H9 (cell line): ENCODE measurements at regions not wholly inside any gene's neighbourhood (a gene's known extent, or its start where the extent isn't known, plus 50 kb on each side); places are given as distances from the start of the nearest gene placed in this dataset.

Source experiments
- DNase-seq: peaks from one replicate; pipeline ENCODE4 v3.0.0-alpha.2; 2017
- H2AFZ ChIP-seq: one replicate; pipeline ENCODE4 v1.6.1; 2013; ENCODE audit warnings: mild to moderate bottlenecking, low read length, control low read depth, moderate library complexity
- H2AK5ac ChIP-seq: 2 replicates; pipeline ENCODE4 v1.6.1; 2013; ENCODE audit warnings: low read length, control low read depth, mixed read lengths; ENCODE audit not compliant: insufficient read length
- H2BK120ac ChIP-seq: one replicate; pipeline ENCODE4 v1.6.1; 2013; ENCODE audit warnings: low read depth, mild to moderate bottlenecking, low read length, control low read depth, inconsistent platforms; ENCODE audit not compliant: poor library complexity, severe bottlenecking
- H2BK12ac ChIP-seq: 2 replicates; pipeline ENCODE4 v1.6.1; 2013; ENCODE audit warnings: low read length, control low read depth, mixed read lengths, low read depth; ENCODE audit not compliant: insufficient read length
- H2BK15ac ChIP-seq: 2 replicates; pipeline ENCODE4 v1.6.1; 2013; ENCODE audit warnings: low read depth, low read length, control low read depth
- H2BK20ac ChIP-seq: one replicate; pipeline ENCODE4 v1.6.1; 2013; ENCODE audit warnings: low read depth, mild to moderate bottlenecking, low read length, control low read depth, inconsistent platforms; ENCODE audit not compliant: poor library complexity, severe bottlenecking
- H2BK5ac ChIP-seq: 2 replicates; pipeline ENCODE4 v1.6.1; 2013; ENCODE audit warnings: low read length, control low read depth, mixed read lengths; ENCODE audit not compliant: insufficient read length
- H3K14ac ChIP-seq: 2 replicates; pipeline ENCODE4 v1.6.1; 2013; ENCODE audit warnings: low read length, control low read depth; ENCODE audit not compliant: insufficient read depth
- H3K18ac ChIP-seq: 2 replicates; pipeline ENCODE4 v1.6.1; 2013; ENCODE audit warnings: low read depth, mild to moderate bottlenecking, mixed read lengths, low read length, control low read depth; ENCODE audit not compliant: insufficient read length
- H3K23ac ChIP-seq: 2 replicates; pipeline ENCODE4 v1.6.1; 2013; ENCODE audit warnings: low read length, control low read depth, mixed read lengths, low read depth; ENCODE audit not compliant: insufficient read length
- H3K23me2 ChIP-seq: 2 replicates; pipeline ENCODE4 v1.6.1; 2013; ENCODE audit warnings: low read depth, mild to moderate bottlenecking, mixed read lengths, low read length, control low read depth; ENCODE audit not compliant: insufficient read length, poor library complexity, severe bottlenecking
- H3K27ac ChIP-seq: 2 replicates; pipeline ENCODE4 v1.5.1; 2013; ENCODE audit warnings: low read length, control low read depth, mixed read lengths, low read depth; ENCODE audit not compliant: insufficient read length
- H3K27me3 ChIP-seq: 2 replicates; pipeline ENCODE4 v1.6.1; 2013; ENCODE audit warnings: low read length, control low read depth, inconsistent platforms; ENCODE audit not compliant: insufficient read depth
- H3K4ac ChIP-seq: 2 replicates; pipeline ENCODE4 v1.6.1; 2013; ENCODE audit warnings: low read depth, mild to moderate bottlenecking, control low read depth, inconsistent platforms, low read length, moderate library complexity
- H3K4me1 ChIP-seq: 2 replicates; pipeline ENCODE4 v1.6.1; 2013; ENCODE audit warnings: low read length, control low read depth, inconsistent platforms; ENCODE audit not compliant: insufficient read depth
- H3K4me2 ChIP-seq: 2 replicates; pipeline ENCODE4 v1.6.1; 2013; ENCODE audit warnings: low read length, control low read depth, mixed read lengths; ENCODE audit not compliant: insufficient read length, insufficient read depth
- H3K56ac ChIP-seq: 2 replicates; pipeline ENCODE4 v1.6.1; 2013; ENCODE audit warnings: low read depth, mild to moderate bottlenecking, mixed read lengths, low read length, control low read depth; ENCODE audit not compliant: insufficient read length
- H3K79me1 ChIP-seq: 2 replicates; pipeline ENCODE4 v1.6.1; 2013; ENCODE audit warnings: low read depth, mild to moderate bottlenecking, moderate library complexity, low read length, control low read depth, inconsistent platforms; ENCODE audit not compliant: insufficient read depth, poor library complexity, severe bottlenecking
- H3K79me2 ChIP-seq: 2 replicates; pipeline ENCODE4 v1.6.1; 2013; ENCODE audit warnings: low read length, control low read depth, inconsistent platforms; ENCODE audit not compliant: insufficient read depth
- H3K9ac ChIP-seq: 2 replicates; pipeline ENCODE4 v1.6.1; 2013; ENCODE audit warnings: low read length, control low read depth, mixed read lengths; ENCODE audit not compliant: insufficient read length; ENCODE audit errors: extremely low read depth
- H3K9me3 ChIP-seq: one replicate; pipeline ENCODE4 v1.6.1; 2013; ENCODE audit warnings: low read depth, low read length, inconsistent platforms; ENCODE audit not compliant: control insufficient read depth
- H3T11ph ChIP-seq: one replicate; pipeline ENCODE4 v1.6.1; 2013; ENCODE audit warnings: mild to moderate bottlenecking, low read length, control low read depth, inconsistent platforms
- H4K20me1 ChIP-seq: one replicate; pipeline ENCODE4 v1.6.1; 2013; ENCODE audit not compliant: control insufficient read depth, insufficient read length, insufficient read depth
- H4K5ac ChIP-seq: 2 replicates; pipeline ENCODE4 v1.6.1; 2013; ENCODE audit warnings: low read depth, mild to moderate bottlenecking, mixed read lengths, low read length, control low read depth; ENCODE audit not compliant: insufficient read length
- H4K8ac ChIP-seq: replicated peaks from 2 replicates; pipeline ENCODE4 v1.6.1; 2013; ENCODE audit warnings: low read length, control low read depth, mixed read lengths, low read depth; ENCODE audit not compliant: insufficient read length
- H4K91ac ChIP-seq: 2 replicates; pipeline ENCODE4 v1.6.1; 2013; ENCODE audit warnings: low read depth, mild to moderate bottlenecking, moderate library complexity, mixed read lengths, low read length, control low read depth; ENCODE audit not compliant: insufficient read length
- H3K27ac Mint-ChIP-seq, 3 experiments: 2 replicates in 2 of 3; 3 replicates in 1 of 3; pipeline ENCODE4 v1.8.0; 2020 to 2021; ENCODE audit warnings: mixed read lengths in 3 of 3, mild to moderate bottlenecking in 1 of 3, moderate library complexity in 1 of 3
- H3K27me3 Mint-ChIP-seq: 2 replicates; pipeline ENCODE4 v1.8.0; 2021; ENCODE audit warnings: low read depth, mild to moderate bottlenecking, moderate library complexity, mixed read lengths
- H3K36me3 Mint-ChIP-seq, 3 experiments: 2 replicates in 2 of 3; 3 replicates in 1 of 3; pipeline ENCODE4 v1.8.0; 2020 to 2021; ENCODE audit warnings: low read depth in 3 of 3, mixed read lengths in 3 of 3; ENCODE audit not compliant: insufficient read depth in 1 of 3
- H3K4me1 Mint-ChIP-seq, 2 experiments: 2 replicates each; pipeline ENCODE4 v1.8.0; 2020; ENCODE audit warnings: mixed read lengths in 2 of 2
- H3K4me3 Mint-ChIP-seq, 2 experiments: 2 replicates in 1 of 2; 3 replicates in 1 of 2; pipeline ENCODE4 v1.8.0; 2020 to 2021; ENCODE audit warnings: mild to moderate bottlenecking in 2 of 2, mixed read lengths in 2 of 2, moderate library complexity in 1 of 2
- H3K9me3 Mint-ChIP-seq, 2 experiments: 2 replicates in 1 of 2; 3 replicates in 1 of 2; pipeline ENCODE4 v1.8.0; 2020; ENCODE audit warnings: mild to moderate bottlenecking in 2 of 2, mixed read lengths in 2 of 2, moderate library complexity in 1 of 2
- WGBS: extraction: QIAGEN DNeasy Blood & Tissue Kit; methylation state at CpG from one replicate; pipeline ENCODE4 v1.1.7; 2013; ENCODE audit warnings: missing lambda C conversion rate, low lambda C conversion rate, mixed read lengths; ENCODE audit not compliant: insufficient read length; ENCODE audit errors: extremely low coverage; 5-methylcytosine and 5-hydroxymethylcytosine counted together
- TF ChIP-seq, protein P1 (sequence below): fragments of 200-600 bp; sonication (generic); conservative IDR thresholded peaks from 3 replicates; pipeline ENCODE4 v1.8.0; 2021; ENCODE audit warnings: antibody characterized with exemption, mild to moderate bottlenecking

DNA sequence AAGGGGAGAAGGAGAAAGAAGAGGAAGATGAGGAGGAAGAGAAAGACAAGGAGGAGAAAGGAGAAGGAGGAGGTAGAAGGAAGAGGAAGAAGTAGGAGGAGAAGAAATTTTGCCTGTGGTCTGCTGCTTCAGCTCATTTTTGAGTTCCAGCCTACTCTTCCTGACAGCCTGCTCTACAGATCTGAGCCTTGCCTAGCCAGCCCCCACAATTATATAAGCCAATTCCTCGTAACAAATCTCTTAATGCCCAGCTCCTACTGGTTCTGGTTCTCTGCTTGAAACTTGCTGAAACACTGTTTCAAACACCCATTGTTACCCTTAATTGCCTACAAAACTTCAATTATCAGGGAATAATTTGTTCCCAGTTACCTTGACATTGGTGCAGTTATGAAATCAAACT, 1014.2 kb upstream of the CELF4 start:
- TF ChIP-seq, protein P1, sequence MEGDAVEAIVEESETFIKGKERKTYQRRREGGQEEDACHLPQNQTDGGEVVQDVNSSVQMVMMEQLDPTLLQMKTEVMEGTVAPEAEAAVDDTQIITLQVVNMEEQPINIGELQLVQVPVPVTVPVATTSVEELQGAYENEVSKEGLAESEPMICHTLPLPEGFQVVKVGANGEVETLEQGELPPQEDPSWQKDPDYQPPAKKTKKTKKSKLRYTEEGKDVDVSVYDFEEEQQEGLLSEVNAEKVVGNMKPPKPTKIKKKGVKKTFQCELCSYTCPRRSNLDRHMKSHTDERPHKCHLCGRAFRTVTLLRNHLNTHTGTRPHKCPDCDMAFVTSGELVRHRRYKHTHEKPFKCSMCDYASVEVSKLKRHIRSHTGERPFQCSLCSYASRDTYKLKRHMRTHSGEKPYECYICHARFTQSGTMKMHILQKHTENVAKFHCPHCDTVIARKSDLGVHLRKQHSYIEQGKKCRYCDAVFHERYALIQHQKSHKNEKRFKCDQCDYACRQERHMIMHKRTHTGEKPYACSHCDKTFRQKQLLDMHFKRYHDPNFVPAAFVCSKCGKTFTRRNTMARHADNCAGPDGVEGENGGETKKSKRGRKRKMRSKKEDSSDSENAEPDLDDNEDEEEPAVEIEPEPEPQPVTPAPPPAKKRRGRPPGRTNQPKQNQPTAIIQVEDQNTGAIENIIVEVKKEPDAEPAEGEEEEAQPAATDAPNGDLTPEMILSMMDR, result no peak
- H4K5ac ChIP-seq, result no peak overlapping the region
- H3K18ac ChIP-seq, result no peak overlapping the region
- H3T11ph ChIP-seq, result no peak overlapping the region
- no peaks in the 10 kb centered on the region for H3K9me3 Mint-ChIP-seq
- DNase-seq, result no peak
- no peak overlapping the region for H3K27ac Mint-ChIP-seq
- H3K56ac ChIP-seq, result no peak overlapping the region
- H4K91ac ChIP-seq, result no peak overlapping the region
- H3K4me3 Mint-ChIP-seq, result no peak overlapping the region
- no peak overlapping the region for H3K4ac ChIP-seq
- no peak overlapping the region for H2BK15ac ChIP-seq
- no peak overlapping the region for H3K27ac ChIP-seq
- no peak overlapping the region for H3K4me2 ChIP-seq
- H3K79me2 ChIP-seq, result no peaks in the 10 kb centered on the region
- H3K27me3 ChIP-seq, result no peaks in the 10 kb centered on the region
- H3K23me2 ChIP-seq, result no peaks in the 10 kb centered on the region
- H3K27me3 Mint-ChIP-seq, result no peaks in the 10 kb centered on the region; the same call in 1 of the 2 replicates
- no peak overlapping the region for H3K23ac ChIP-seq
- no peaks in the 10 kb centered on the region for H3K79me1 ChIP-seq
- H2BK120ac ChIP-seq, result no peak overlapping the region
- H2BK5ac ChIP-seq, result no peak overlapping the region
- no peak overlapping the region for H2AK5ac ChIP-seq
- H2BK20ac ChIP-seq, result no peak overlapping the region
- H2BK12ac ChIP-seq, result no peak overlapping the region
- H3K14ac ChIP-seq, result no peak overlapping the region
- no peaks in the 10 kb centered on the region for H3K36me3 Mint-ChIP-seq
- H3K9ac ChIP-seq, result no peak overlapping the region
- no peak overlapping the region for H2AFZ ChIP-seq
- no peak overlapping the region for H4K8ac ChIP-seq
- no peaks in the 10 kb centered on the region for H3K4me1 ChIP-seq
- peaks cover 5 to 10% of the 10 kb centered on the region in 2 experiments; a peak in 3 of 4 replicates for H3K4me1 Mint-ChIP-seq
- WGBS, result no CpG with 5 or more reads among the region's 1 CpG
- no peaks in the 10 kb centered on the region for H3K9me3 ChIP-seq
- no peaks in the 10 kb centered on the region for H4K20me1 ChIP-seq
